HepG2 (cell line): ENCODE measurements at regions not wholly inside any gene's neighbourhood (a gene's known extent, or its start where the extent isn't known, plus 50 kb on each side); places are given as distances from the start of the nearest gene placed in this dataset.

Source experiments
- ETV5 ChIP-seq: IDR thresholded peaks from 2 replicates; pipeline ENCODE4 v1.6.1; 2018; ENCODE audit warnings: missing biosample characterization, missing genetic modification reagents, inconsistent platforms, borderline replicate concordance
- HNRNPH1 ChIP-seq: fragments of 200-400 bp; formaldehyde crosslinking; optimal IDR thresholded peaks from 2 replicates; pipeline ENCODE3; 2017; ENCODE audit warnings: mild to moderate bottlenecking, low read depth, low read length
- KMT2A ChIP-seq: sonication (generic); formaldehyde crosslinking; IDR thresholded peaks from 2 replicates; pipeline ENCODE4 v1.4.0; 2020; ENCODE audit warnings: missing genetic modification reagents
- MAFF ChIP-seq: IDR thresholded peaks from 2 replicates; pipeline ENCODE4 v1.6.1; 2011; ENCODE audit warnings: low read depth, low read length, improper control_type of control experiment
- MIXL1 ChIP-seq: IDR thresholded peaks from 2 replicates; pipeline ENCODE4 v1.6.1; 2016
- MLLT10 ChIP-seq: sonication (generic); formaldehyde crosslinking; IDR thresholded peaks from 2 replicates; pipeline ENCODE4 v1.4.0; 2020; ENCODE audit warnings: missing genetic modification reagents
- NFATC3 ChIP-seq: sonication (generic); formaldehyde crosslinking; IDR thresholded peaks from 2 replicates; pipeline ENCODE4 v1.5.1; 2020; ENCODE audit warnings: mild to moderate bottlenecking, missing genetic modification reagents
- PAX8 ChIP-seq: sonication (generic); formaldehyde crosslinking; IDR thresholded peaks from 2 replicates; pipeline ENCODE4 v1.8.0; 2022; ENCODE audit warnings: mild to moderate bottlenecking, missing genetic modification reagents, borderline replicate concordance
- SALL1 ChIP-seq: sonication (generic); formaldehyde crosslinking; IDR thresholded peaks from 2 replicates; pipeline ENCODE4 v1.8.0; 2022; ENCODE audit warnings: mild to moderate bottlenecking, missing genetic modification reagents
- SMC3 ChIP-seq: IDR thresholded peaks from 2 replicates; pipeline ENCODE4 v1.6.1; 2011; ENCODE audit warnings: low read length, improper control_type of control experiment
- SNRNP70 ChIP-seq: fragments of 200-400 bp; formaldehyde crosslinking; IDR thresholded peaks from 2 replicates; pipeline ENCODE4 v1.6.1; 2017; ENCODE audit warnings: mild to moderate bottlenecking, low read depth, low read length, moderate library complexity
- ZBTB3 ChIP-seq: sonication (generic); formaldehyde crosslinking; IDR thresholded peaks from 2 replicates; pipeline ENCODE4 v1.4.0; 2020; ENCODE audit warnings: low read depth, mild to moderate bottlenecking, moderate library complexity, missing genetic modification reagents, borderline replicate concordance
- ZNF343 ChIP-seq: sonication (generic); formaldehyde crosslinking; IDR thresholded peaks from 2 replicates; pipeline ENCODE4 v1.4.0; 2020; ENCODE audit warnings: mild to moderate bottlenecking, missing genetic modification reagents
- ZNF354B ChIP-seq: sonication (generic); formaldehyde crosslinking; IDR thresholded peaks from 2 replicates; pipeline ENCODE4 v1.8.0; 2022; ENCODE audit warnings: mild to moderate bottlenecking, missing genetic modification reagents
- ZNF614 ChIP-seq: IDR thresholded peaks from 2 replicates; pipeline ENCODE4 v1.6.1; 2018; ENCODE audit warnings: missing biosample characterization, missing genetic modification reagents, inconsistent platforms, borderline replicate concordance
- ZNF670 ChIP-seq: sonication (generic); formaldehyde crosslinking; IDR thresholded peaks from 2 replicates; pipeline ENCODE4 v1.8.0; 2022; ENCODE audit warnings: mild to moderate bottlenecking, missing genetic modification reagents, borderline replicate concordance
- ZSCAN29 ChIP-seq: sonication (generic); formaldehyde crosslinking; conservative IDR thresholded peaks from 2 replicates; pipeline ENCODE4 v1.4.0; 2020; ENCODE audit warnings: mild to moderate bottlenecking, missing genetic modification reagents
- ZSCAN31 ChIP-seq: sonication (generic); formaldehyde crosslinking; IDR thresholded peaks from 2 replicates; pipeline ENCODE4 v1.5.0; 2020; ENCODE audit warnings: low read depth, mild to moderate bottlenecking, missing genetic modification reagents
- TF ChIP-seq, protein P1 (sequence below): IDR thresholded peaks from 2 replicates; pipeline ENCODE4 v1.6.1; 2016
- TF ChIP-seq, protein P2 (sequence below): sonication (generic); formaldehyde crosslinking; IDR thresholded peaks from 2 replicates; pipeline ENCODE4 v1.4.0; 2020; ENCODE audit warnings: missing genetic modification reagents, mild to moderate bottlenecking, borderline replicate concordance
- TF ChIP-seq, protein P3 (sequence below): sonication (generic); formaldehyde crosslinking; IDR thresholded peaks from 2 replicates; pipeline ENCODE4 v1.4.0; 2020; ENCODE audit warnings: missing genetic modification reagents
- TF ChIP-seq, protein P4 (sequence below): sonication (generic); formaldehyde crosslinking; IDR thresholded peaks from 2 replicates; pipeline ENCODE4 v1.4.0; 2020; ENCODE audit warnings: missing genetic modification reagents
- TF ChIP-seq, protein P5 (sequence below): sonication (generic); formaldehyde crosslinking; IDR thresholded peaks from 2 replicates; pipeline ENCODE4 v1.5.0; 2020; ENCODE audit warnings: mild to moderate bottlenecking, missing genetic modification reagents

DNA sequence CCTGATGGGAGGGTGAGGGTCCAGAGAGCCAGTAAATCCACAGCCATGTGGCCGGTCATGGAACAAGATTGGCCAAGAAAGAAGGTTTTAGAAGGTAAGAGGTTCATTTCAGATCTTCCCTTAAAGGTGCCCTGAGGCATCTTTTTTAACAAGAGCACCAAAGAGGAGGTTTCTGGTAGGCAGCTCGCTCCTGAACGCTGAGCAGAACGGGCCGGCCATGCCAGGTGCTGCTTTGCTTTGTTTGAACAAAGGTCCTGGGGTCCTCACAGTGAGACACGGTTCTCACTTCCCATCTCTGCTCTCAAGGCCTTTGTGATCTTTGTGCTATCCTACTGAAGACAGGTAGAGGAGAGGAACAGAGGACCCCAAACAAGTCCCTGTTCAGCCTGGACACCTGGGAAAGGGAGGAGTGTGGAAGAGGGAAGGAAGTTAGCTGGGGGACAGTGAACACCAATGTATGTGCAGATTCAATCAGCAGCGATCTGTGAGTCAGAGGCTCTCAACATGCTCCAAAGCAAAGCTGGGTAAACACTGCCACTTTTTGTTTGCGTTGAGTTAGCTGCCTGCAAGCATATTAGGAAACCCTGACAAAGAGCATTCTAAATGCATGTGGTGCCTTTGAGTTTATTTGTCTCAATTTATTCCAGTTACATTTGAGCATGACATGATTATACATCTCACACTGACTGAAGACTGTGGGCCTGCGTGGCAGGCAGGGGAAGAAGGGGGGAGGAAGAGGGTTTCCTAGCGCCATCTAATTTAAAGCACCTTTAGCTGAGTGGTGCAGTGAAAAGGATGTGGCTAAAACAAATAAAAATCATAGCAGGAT, 102.4 kb downstream of the ASB1 start (continued):
- TF ChIP-seq, protein P1, sequence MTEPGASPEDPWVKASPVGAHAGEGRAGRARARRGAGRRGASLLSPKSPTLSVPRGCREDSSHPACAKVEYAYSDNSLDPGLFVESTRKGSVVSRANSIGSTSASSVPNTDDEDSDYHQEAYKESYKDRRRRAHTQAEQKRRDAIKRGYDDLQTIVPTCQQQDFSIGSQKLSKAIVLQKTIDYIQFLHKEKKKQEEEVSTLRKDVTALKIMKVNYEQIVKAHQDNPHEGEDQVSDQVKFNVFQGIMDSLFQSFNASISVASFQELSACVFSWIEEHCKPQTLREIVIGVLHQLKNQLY (CRISPR knock-in tag), result peak; percentile 42; the same call in 1 of the 2 replicates
- no peak for TF ChIP-seq ZSCAN29 (CRISPR knock-in tag)
- TF ChIP-seq ZSCAN31 (CRISPR knock-in tag), result no peak
- no peak for TF ChIP-seq ZNF354B (CRISPR knock-in tag)
- TF ChIP-seq, protein P2, sequence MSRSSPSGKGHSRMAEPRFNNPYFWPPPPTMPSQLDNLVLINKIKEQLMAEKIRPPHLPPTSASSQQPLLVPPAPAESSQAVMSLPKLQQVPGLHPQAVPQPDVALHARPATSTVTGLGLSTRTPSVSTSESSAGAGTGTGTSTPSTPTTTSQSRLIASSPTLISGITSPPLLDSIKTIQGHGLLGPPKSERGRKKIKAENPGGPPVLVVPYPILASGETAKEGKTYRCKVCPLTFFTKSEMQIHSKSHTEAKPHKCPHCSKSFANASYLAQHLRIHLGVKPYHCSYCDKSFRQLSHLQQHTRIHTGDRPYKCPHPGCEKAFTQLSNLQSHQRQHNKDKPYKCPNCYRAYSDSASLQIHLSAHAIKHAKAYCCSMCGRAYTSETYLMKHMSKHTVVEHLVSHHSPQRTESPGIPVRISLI (CRISPR knock-in tag), result no peak
- TF ChIP-seq MLLT10 (CRISPR knock-in tag), result no peak
- TF ChIP-seq, protein P3, sequence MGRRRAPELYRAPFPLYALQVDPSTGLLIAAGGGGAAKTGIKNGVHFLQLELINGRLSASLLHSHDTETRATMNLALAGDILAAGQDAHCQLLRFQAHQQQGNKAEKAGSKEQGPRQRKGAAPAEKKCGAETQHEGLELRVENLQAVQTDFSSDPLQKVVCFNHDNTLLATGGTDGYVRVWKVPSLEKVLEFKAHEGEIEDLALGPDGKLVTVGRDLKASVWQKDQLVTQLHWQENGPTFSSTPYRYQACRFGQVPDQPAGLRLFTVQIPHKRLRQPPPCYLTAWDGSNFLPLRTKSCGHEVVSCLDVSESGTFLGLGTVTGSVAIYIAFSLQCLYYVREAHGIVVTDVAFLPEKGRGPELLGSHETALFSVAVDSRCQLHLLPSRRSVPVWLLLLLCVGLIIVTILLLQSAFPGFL, result no peak
- TF ChIP-seq MIXL1, result peak; percentile 24; the same call in 1 of the 2 replicates
- TF ChIP-seq ZNF670 (CRISPR knock-in tag), result no peak
- TF ChIP-seq SNRNP70, result no peak
- no peak for TF ChIP-seq ZBTB3 (CRISPR knock-in tag)
- peak; percentile 24; the same call in 1 of the 2 replicates for TF ChIP-seq SALL1 (CRISPR knock-in tag)
- TF ChIP-seq ETV5, result peak; percentile 55; the same call in 1 of the 2 replicates
- peak; percentile 72; the same call in 1 of the 2 replicates for TF ChIP-seq ZNF614 (CRISPR knock-in tag)
- peak; percentile 44 for TF ChIP-seq MAFF
- TF ChIP-seq, protein P4, sequence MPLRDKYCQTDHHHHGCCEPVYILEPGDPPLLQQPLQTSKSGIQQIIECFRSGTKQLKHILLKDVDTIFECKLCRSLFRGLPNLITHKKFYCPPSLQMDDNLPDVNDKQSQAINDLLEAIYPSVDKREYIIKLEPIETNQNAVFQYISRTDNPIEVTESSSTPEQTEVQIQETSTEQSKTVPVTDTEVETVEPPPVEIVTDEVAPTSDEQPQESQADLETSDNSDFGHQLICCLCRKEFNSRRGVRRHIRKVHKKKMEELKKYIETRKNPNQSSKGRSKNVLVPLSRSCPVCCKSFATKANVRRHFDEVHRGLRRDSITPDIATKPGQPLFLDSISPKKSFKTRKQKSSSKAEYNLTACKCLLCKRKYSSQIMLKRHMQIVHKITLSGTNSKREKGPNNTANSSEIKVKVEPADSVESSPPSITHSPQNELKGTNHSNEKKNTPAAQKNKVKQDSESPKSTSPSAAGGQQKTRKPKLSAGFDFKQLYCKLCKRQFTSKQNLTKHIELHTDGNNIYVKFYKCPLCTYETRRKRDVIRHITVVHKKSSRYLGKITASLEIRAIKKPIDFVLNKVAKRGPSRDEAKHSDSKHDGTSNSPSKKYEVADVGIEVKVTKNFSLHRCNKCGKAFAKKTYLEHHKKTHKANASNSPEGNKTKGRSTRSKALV (CRISPR knock-in tag), result no peak
- TF ChIP-seq KMT2A, result peak; percentile 55; the same call in 1 of the 2 replicates
- TF ChIP-seq PAX8 (CRISPR knock-in tag), result no peak
- TF ChIP-seq, protein P5, sequence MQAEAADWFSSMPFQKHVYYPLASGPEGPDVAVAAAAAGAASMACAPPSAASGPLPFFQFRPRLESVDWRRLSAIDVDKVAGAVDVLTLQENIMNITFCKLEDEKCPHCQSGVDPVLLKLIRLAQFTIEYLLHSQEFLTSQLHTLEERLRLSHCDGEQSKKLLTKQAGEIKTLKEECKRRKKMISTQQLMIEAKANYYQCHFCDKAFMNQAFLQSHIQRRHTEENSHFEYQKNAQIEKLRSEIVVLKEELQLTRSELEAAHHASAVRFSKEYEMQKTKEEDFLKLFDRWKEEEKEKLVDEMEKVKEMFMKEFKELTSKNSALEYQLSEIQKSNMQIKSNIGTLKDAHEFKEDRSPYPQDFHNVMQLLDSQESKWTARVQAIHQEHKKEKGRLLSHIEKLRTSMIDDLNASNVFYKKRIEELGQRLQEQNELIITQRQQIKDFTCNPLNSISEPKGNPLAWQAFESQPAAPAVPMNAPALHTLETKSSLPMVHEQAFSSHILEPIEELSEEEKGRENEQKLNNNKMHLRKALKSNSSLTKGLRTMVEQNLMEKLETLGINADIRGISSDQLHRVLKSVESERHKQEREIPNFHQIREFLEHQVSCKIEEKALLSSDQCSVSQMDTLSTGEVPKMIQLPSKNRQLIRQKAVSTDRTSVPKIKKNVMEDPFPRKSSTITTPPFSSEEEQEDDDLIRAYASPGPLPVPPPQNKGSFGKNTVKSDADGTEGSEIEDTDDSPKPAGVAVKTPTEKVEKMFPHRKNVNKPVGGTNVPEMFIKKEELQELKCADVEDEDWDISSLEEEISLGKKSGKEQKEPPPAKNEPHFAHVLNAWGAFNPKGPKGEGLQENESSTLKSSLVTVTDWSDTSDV (CRISPR knock-in tag), result no peak
- TF ChIP-seq HNRNPH1, result no peak
- no peak for TF ChIP-seq ZNF343 (CRISPR knock-in tag)
- TF ChIP-seq SMC3, result peak; percentile 44; the same call in 1 of the 2 replicates
- no peak for TF ChIP-seq NFATC3 (CRISPR knock-in tag)
